Esophagus muscularis mucosa (tissue), 4 donors: ENCODE measurements at regions not wholly inside any gene's neighbourhood (a gene's known extent, or its start where the extent isn't known, plus 50 kb on each side); places are given as distances from the start of the nearest gene placed in this dataset.

Experiments
- DNase-seq: peaks from one replicate; pipeline ENCODE4 v3.0.0-alpha.2; 2017; ENCODE audit errors: extremely low spot score
- H3K27ac ChIP-seq, 4 donors: fragments of 200-600 bp; sonication (generic); replicated peaks in 1 of 4; 1 replicate in 3 of 4; 2 replicates in 1 of 4; pipeline ENCODE4 v1.5.1; 2016 to 2019; ENCODE audit warnings: mild to moderate bottlenecking in 1 of 4
- H3K27me3 ChIP-seq, 4 donors: fragments of 200-600 bp; sonication (generic); one replicate each; pipeline versions ENCODE4 v1.5.1 to v1.6.0; 2016 to 2019
- H3K36me3 ChIP-seq, 4 donors: fragments of 200-600 bp; sonication (generic); one replicate each; pipeline ENCODE4 v1.5.1; 2016 to 2019
- H3K4me1 ChIP-seq, 4 donors: fragments of 200-600 bp; sonication (generic); one replicate each; pipeline ENCODE4 v1.5.1; 2016 to 2019
- H3K4me3 ChIP-seq, 4 donors: fragments of 200-600 bp; sonication (generic); 1 replicate in 2 of 4; 2 replicates in 2 of 4; pipeline ENCODE4 v1.5.1; 2016 to 2019; ENCODE audit warnings: mild to moderate bottlenecking in 4 of 4, moderate library complexity in 1 of 4
- H3K9me3 ChIP-seq, 4 donors: fragments of 200-600 bp; sonication (generic); 1 replicate in 3 of 4; 2 replicates in 1 of 4; pipeline ENCODE4 v1.5.1; 2016 to 2019
- CTCF ChIP-seq, 3 experiments: fragments of 200-600 bp in 2 of 3; fragments of 450-650 bp in 1 of 3; sonication (generic) in 2 of 3; IDR thresholded peaks; one replicate each; pipeline ENCODE4 v1.5.1; 2017 to 2019; ENCODE audit warnings: antibody characterized with exemption in 3 of 3, mild to moderate bottlenecking in 2 of 3, moderate library complexity in 1 of 3
- EP300 ChIP-seq: sonication (generic); formaldehyde crosslinking; IDR thresholded peaks from one replicate; pipeline ENCODE4 v1.6.1; 2017; ENCODE audit warnings: antibody characterized with exemption
- POLR2A ChIP-seq: fragments of 450-650 bp; IDR thresholded peaks from one replicate; pipeline ENCODE4 v1.6.1; 2017; ENCODE audit warnings: antibody characterized with exemption, moderate library complexity, mild to moderate bottlenecking, low read depth
- POLR2AphosphoS5 ChIP-seq, 2 donors: sonication (generic); formaldehyde crosslinking; IDR thresholded peaks; one replicate each; pipeline ENCODE4 v1.6.1; 2017; ENCODE audit warnings: antibody characterized with exemption in 2 of 2
- WGBS: methylation state at CpG from one replicate; pipeline ENCODE4 v1.1.5; 2018; 5-methylcytosine and 5-hydroxymethylcytosine counted together
- intact Hi-C: fragments of 100-400 bp; cut with DNase I; formaldehyde crosslinking; loops from one replicate; pipeline ENCODE4 v1.15.1; 2023

- H3K4me3 ChIP-seq, result no peak overlapping the region
- intact Hi-C loops, result no loop called here
- peaks cover 0 to 13% (median 7%) of the 10 kb centered on the region in 4 donors for H3K9me3 ChIP-seq
- H3K36me3 ChIP-seq, result no peaks in the 10 kb centered on the region
- DNase-seq, result no peak
- no peaks in the 10 kb centered on the region for H3K27me3 ChIP-seq
- WGBS, result 72% methylated on average over 1 of the region's 1 CpG
- H3K4me1 ChIP-seq, result no peaks in the 10 kb centered on the region
- no peak overlapping the region for H3K27ac ChIP-seq
- TF ChIP-seq EP300, result no peak
Observed at GRCh38 chr13:90402613-90403012, 944.9 kb upstream of the MIR17HG start.

GRCh38 chr13:90403330-90404082 lies 944.0 kb upstream of the MIR17HG start:
- Histone ChIP-seq H3K9me3 (peaks cover 0 to 13% (median 7%) of the 10 kb centered on the region in 4 donors), H3K27me3 (no peaks in the 10 kb centered on the region), H3K27ac (no peak overlapping the region), H3K4me1 (no peaks in the 10 kb centered on the region), H3K4me3 (no peak overlapping the region), H3K36me3 (no peaks in the 10 kb centered on the region)
- WGBS, result 85% methylated on average over 6 of the region's 14 CpGs
- no peak for DNase-seq
- TF ChIP-seq EP300, result no peak
- intact Hi-C loops, result no loop called here

DNA sequence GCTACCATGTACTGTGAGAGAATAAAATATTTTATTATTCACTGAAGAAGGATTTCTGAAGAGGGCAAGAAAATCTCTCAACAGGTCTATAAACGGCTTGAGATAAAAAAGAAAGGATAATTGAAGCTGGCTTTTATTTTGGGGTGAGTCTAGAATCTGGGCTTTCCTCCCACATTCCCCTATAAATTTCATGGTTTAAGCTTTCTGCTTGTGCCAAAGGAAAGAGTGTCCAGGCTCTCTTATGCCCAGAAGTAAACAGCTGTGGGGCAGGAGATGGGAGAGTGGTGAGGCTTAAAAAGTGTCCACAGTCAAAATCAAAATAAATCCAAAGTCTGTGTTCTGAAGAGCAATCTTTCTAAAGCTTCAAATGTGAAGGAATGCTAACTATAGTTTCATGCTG lies 942.2 kb upstream of the MIR17HG start:
- no peaks in the 10 kb centered on the region for H3K4me1 ChIP-seq
- intact Hi-C loops, result no loop called here
- TF ChIP-seq CTCF (IDR thresholded peaks at IDR 0.05), result no peak
- no peak for TF ChIP-seq EP300
- no peak for TF ChIP-seq POLR2AphosphoS5 (IDR thresholded peaks at IDR 0.05)
- no peak for TF ChIP-seq POLR2A
- no peak overlapping the region for H3K4me3 ChIP-seq
- peaks cover 0 to 2% (median under 1%) of the 10 kb centered on the region in 4 donors for H3K9me3 ChIP-seq
- no peaks in the 10 kb centered on the region for H3K27me3 ChIP-seq
- no peak overlapping the region for H3K27ac ChIP-seq
- H3K36me3 ChIP-seq, result no peaks in the 10 kb centered on the region
- whole genome bisulfite sequencing, result 75% methylated on average over 1 of the region's 1 CpG
- no peak for DNase-seq

DNA sequence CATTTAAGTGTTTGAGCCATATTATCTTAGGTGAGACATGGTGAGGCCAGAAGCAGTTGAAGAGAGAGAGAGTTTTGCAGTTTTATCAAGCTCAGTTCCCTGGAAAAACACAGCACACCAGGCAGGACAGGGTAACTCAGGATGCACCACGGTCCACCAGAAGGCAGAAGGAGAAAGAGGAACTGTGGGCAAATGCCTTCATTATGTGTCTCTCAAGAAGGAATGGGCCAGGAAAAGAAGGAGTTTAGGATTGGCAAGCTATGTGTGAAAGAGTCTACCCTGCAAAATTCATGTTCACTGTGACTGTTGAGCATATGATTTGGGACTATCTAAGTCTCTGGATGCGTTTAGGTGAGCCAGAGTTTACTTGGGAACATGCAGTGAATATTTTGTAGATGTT lies 934.5 kb upstream of the MIR17HG start:
- intact Hi-C loops, result no loop called here
- Histone ChIP-seq H3K27me3 (no peaks in the 10 kb centered on the region), H3K27ac (no peak overlapping the region), H3K36me3 (no peaks in the 10 kb centered on the region), H3K4me3 (no peak overlapping the region), H3K4me1 (no peaks in the 10 kb centered on the region), H3K9me3 (no peaks in the 10 kb centered on the region)
- no peak for DNase-seq
- 78% methylated on average over 2 of the region's 2 CpGs for WGBS
- TF ChIP-seq CTCF (IDR thresholded peaks at IDR 0.05), result no peak
- TF ChIP-seq EP300, result no peak
- no peak for TF ChIP-seq POLR2A
- TF ChIP-seq POLR2AphosphoS5 (IDR thresholded peaks at IDR 0.05), result no peak

DNA sequence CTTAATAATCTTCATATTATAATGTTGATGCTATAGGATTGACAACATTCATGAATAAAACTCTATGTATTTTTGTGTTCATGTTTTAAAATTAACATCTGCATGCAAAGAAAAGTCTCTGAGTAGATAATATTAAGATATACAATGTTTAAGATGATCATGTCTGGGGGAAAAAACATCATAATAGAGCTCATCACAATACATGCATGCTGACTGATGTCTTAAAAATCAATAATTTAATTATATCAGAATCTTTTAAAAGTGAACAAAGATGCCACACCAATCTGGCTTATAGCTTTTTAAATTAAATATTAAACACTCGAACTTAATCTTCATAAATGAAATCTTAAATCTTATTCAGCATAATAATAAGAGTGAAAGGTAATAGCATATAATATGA lies 933.9 kb upstream of the MIR17HG start:
- intact Hi-C loops, result no loop called here
- no peaks in the 10 kb centered on the region for H3K4me1 ChIP-seq
- H3K27ac ChIP-seq, result no peak overlapping the region
- H3K27me3 ChIP-seq, result no peaks in the 10 kb centered on the region
- H3K36me3 ChIP-seq, result no peaks in the 10 kb centered on the region
- H3K9me3 ChIP-seq, result no peaks in the 10 kb centered on the region
- 0% methylated on average over 1 of the region's 1 CpG for WGBS
- no peak for DNase-seq
- H3K4me3 ChIP-seq, result no peak overlapping the region
- TF ChIP-seq POLR2A, result no peak
- no peak for TF ChIP-seq CTCF (IDR thresholded peaks at IDR 0.05)
- no peak for TF ChIP-seq POLR2AphosphoS5 (IDR thresholded peaks at IDR 0.05)
